ENCODE measurements at regions not wholly inside any gene's neighbourhood (a gene's known extent, or its start where the extent isn't known, plus 50 kb on each side); places are given as distances from the start of the nearest gene placed in this dataset.
A peak's percentile ranks its signal among the peaks of the same experiment; 100 is the strongest.

- Histone ChIP-seq H3K4ac (replicated peaks; ENCODE audit: insufficient read length, low read depth, low read length) (peak overlapping the region; percentile 10), H3K79me1 (ENCODE audit: low read depth, low read length) (no peaks in the 10 kb centered on the region), H2AFZ (ENCODE audit: low read length) (no peak overlapping the region), H3K56ac (replicated peaks; ENCODE audit: insufficient read length, low read depth, low read length) (no peak overlapping the region), H3K9me3 (ENCODE audit: insufficient read depth in 2 of 2, low read depth in 1 of 2, low read length in 1 of 2) (no peaks in the 10 kb centered on the region), H3K23ac (ENCODE audit: insufficient read length) (no peak overlapping the region), H4K8ac (ENCODE audit: extremely low read depth, insufficient read depth, low read length) (no peak overlapping the region), H3K79me2 (ENCODE audit: control insufficient read depth in 1 of 2, insufficient read depth in 2 of 2, low read length in 2 of 2) (no peaks in the 10 kb centered on the region), H4K5ac (ENCODE audit: insufficient read length, low read depth, low read length) (no peak overlapping the region), H3K4me1 (replicated peaks in 1 of 4; ENCODE audit: control insufficient read depth in 3 of 4, insufficient read depth in 4 of 4, low read length in 3 of 4) (peaks cover 2 to 10% (median 8%) of the 10 kb centered on the region in 4 experiments; a peak in 5 of 7 replicates), H2BK5ac (ENCODE audit: low read depth, low read length) (peak overlapping the region; percentile 82; the same call in 1 of the 2 replicates), H2BK20ac (ENCODE audit: low read length) (peak overlapping the region; percentile 92), H4K20me1 (replicated peaks in 1 of 2; ENCODE audit: control insufficient read depth in 1 of 2, insufficient read depth in 2 of 2, low read length in 2 of 2) (no peaks in the 10 kb centered on the region), H3K23me2 (ENCODE audit: low read depth, low read length) (peaks cover 2% of the 10 kb centered on the region; the same call in 1 of the 2 replicates), H3K27me3 (replicated peaks in 1 of 4; ENCODE audit: control insufficient read depth in 3 of 4, extremely low read depth in 1 of 4, insufficient read depth in 3 of 4, low read length in 3 of 4) (peaks cover 0 to 3% (median 0%) of the 10 kb centered on the region in 4 experiments; a peak in 1 of 7 replicates), H3K4me2 (ENCODE audit: insufficient read depth in 1 of 2, low read depth in 2 of 2, low read length in 2 of 2) (no peak overlapping the region; a peak in 1 of 4 replicates), H3K27ac (ENCODE audit: low read depth, low read length) (no peak overlapping the region), H3K36me3 (ENCODE audit: control insufficient read depth in 2 of 4, insufficient read depth in 4 of 4, low read length in 3 of 4) (no peaks in the 10 kb centered on the region), H3K4me3 (ENCODE audit: extremely low read depth in 1 of 4, insufficient read depth in 2 of 4, low read depth in 3 of 4, low read length in 4 of 4) (no peak overlapping the region), H3K9ac (replicated peaks in 1 of 4; ENCODE audit: extremely low read depth in 1 of 4, low read depth in 3 of 4, low read length in 3 of 4) (no peak overlapping the region), H4K91ac (replicated peaks; ENCODE audit: insufficient read length, low read length) (no peak overlapping the region), H2BK120ac (replicated peaks; ENCODE audit: low read depth, low read length) (peak overlapping the region; percentile 11), H3K14ac (ENCODE audit: insufficient read length) (no peak overlapping the region), H2BK12ac (ENCODE audit: low read depth, low read length) (peak overlapping the region; percentile 2; the same call in 1 of the 2 replicates), H2AK5ac (ENCODE audit: low read depth, low read length) (no peak overlapping the region), H2BK15ac (ENCODE audit: low read length) (peak overlapping the region; percentile 78; the same call in 1 of the 2 replicates), H3K18ac (ENCODE audit: extremely low read depth, low read length) (peak overlapping the region; percentile 71)
- ChIA-PET CTCF (ENCODE audit: partially characterized antibody) (no interaction called here), POLR2A (ENCODE audit: partially characterized antibody) (interaction anchor here (0.8 to 1.3 kb wide), 2 partner anchors 98 to 463 kb away, joined by 4 read pairs; partner anchors contain the start of gene ENC1)
- FAIRE-seq (no peak), DNase-seq (ENCODE audit: low read depth in 1 of 2, low spot score in 2 of 2) (no peak)
- no peak for TF ChIP-seq JUN (IDR thresholded peaks at IDR 0.05; ENCODE audit: low read depth, low read length)
- no peak for TF ChIP-seq ASH2L (IDR thresholded peaks at IDR 0.05; ENCODE audit: low read length)
- no peak for TF ChIP-seq NANOG (IDR thresholded peaks at IDR 0.05; ENCODE audit: insufficient read depth, low read depth, low read length, poor library complexity, severe bottlenecking)
- TF ChIP-seq TCF12 (IDR thresholded peaks at IDR 0.05; ENCODE audit: low read depth, low read length), result no peak
- no peak for TF ChIP-seq RXRA (IDR thresholded peaks at IDR 0.05; ENCODE audit: insufficient read depth, low read depth, low read length)
- TF ChIP-seq RBBP5 (IDR thresholded peaks at IDR 0.05; ENCODE audit: borderline replicate concordance, low read depth, low read length), result no peak
- TF ChIP-seq EZH2 (IDR thresholded peaks at IDR 0.05; ENCODE audit: low read depth, low read length, severe bottlenecking), result no peak
- no peak for TF ChIP-seq TEAD4 (IDR thresholded peaks at IDR 0.05; ENCODE audit: low read depth, low read length)
- TF ChIP-seq KDM4A (IDR thresholded peaks at IDR 0.05; ENCODE audit: low read depth, low read length, severe bottlenecking), result no peak
- no peak for TF ChIP-seq POU5F1 (IDR thresholded peaks at IDR 0.05; ENCODE audit: low read depth, low read length)
- 72% methylated on average over 3 of the region's 3 CpGs; no CpG with 5 or more reads in 1 of the 2 experiments for WGBS, 2 experiments (ENCODE audit: extremely low coverage in 1 of 2, insufficient coverage in 1 of 2, insufficient read length in 1 of 2, insufficient replicate concordance in 2 of 2, low coverage in 1 of 2, low lambda C conversion rate in 2 of 2, missing lambda C conversion rate in 1 of 2)
Measured at GRCh38 chr5:74542482-74542881, 98.0 kb downstream of the ENC1 start.
